HEK293 (cell line): ENCODE measurements at regions not wholly inside any gene's neighbourhood (a gene's known extent, or its start where the extent isn't known, plus 50 kb on each side); places are given as distances from the start of the nearest gene placed in this dataset.
A peak's percentile ranks its signal among the peaks of the same experiment; 100 is the strongest.

Source experiments
- CTCF ChIA-PET: fragments of 350-600 bp; formaldehyde crosslinking; extraction: SDS; loops from one replicate; lab custom pipeline; 2021; ENCODE audit warnings: antibody characterized with exemption; lab: Yijun Ruan, JAX
- POLR2A ChIA-PET: fragments of 300-600 bp; formaldehyde crosslinking; extraction: SDS; loops from one replicate; lab custom pipeline; 2020; ENCODE audit warnings: antibody characterized with exemption, inconsistent platforms; lab: Yijun Ruan, JAX
- H3K27ac ChIP-seq: fragments of 200-500 bp; sonication (Bioruptor generic); 2 replicates; pipeline ENCODE4 v1.5.1; 2014; ENCODE audit warnings: low read depth, low read length, control low read depth, inconsistent platforms; ENCODE audit errors: extremely low read depth
- H3K36me3 ChIP-seq, 2 experiments: fragments of 200-500 bp in 1 of 2; sonication (Bioruptor generic) in 1 of 2; 1 replicate in 1 of 2; 2 replicates in 1 of 2; pipeline ENCODE4 v1.5.1; 2014 to 2017; ENCODE audit warnings: inconsistent platforms in 2 of 2, low read length in 2 of 2; ENCODE audit not compliant: control insufficient read depth in 2 of 2, insufficient read depth in 1 of 2
- H3K4me1 ChIP-seq: fragments of 200-500 bp; sonication (Bioruptor generic); 2 replicates; pipeline ENCODE4 v1.5.1; 2014; ENCODE audit warnings: mild to moderate bottlenecking, low read length, inconsistent platforms; ENCODE audit not compliant: control insufficient read depth, insufficient read depth
- H3K4me3 ChIP-seq: 2 replicates; pipeline ENCODE4 v1.5.1; 2011; ENCODE audit warnings: low read depth, mild to moderate bottlenecking, control low read depth, low read length, moderate library complexity
- H3K9me3 ChIP-seq: fragments of 200-500 bp; sonication (Bioruptor generic); 2 replicates; pipeline ENCODE4 v1.5.1; 2014; ENCODE audit warnings: low read depth, low read length, inconsistent platforms; ENCODE audit not compliant: control insufficient read depth, insufficient read depth
- GLI4 ChIP-seq: fragments of 450-650 bp; formaldehyde crosslinking; IDR thresholded peaks from 2 replicates; pipeline ENCODE4 v1.5.1; 2016; ENCODE audit warnings: missing biosample characterization, missing genetic modification characterization
- OVOL3 ChIP-seq: fragments of 450-650 bp; formaldehyde crosslinking; IDR thresholded peaks from 2 replicates; pipeline ENCODE4 v1.5.1; 2016; ENCODE audit warnings: missing biosample characterization, missing genetic modification characterization
- ZFHX2 ChIP-seq: fragments of 450-650 bp; formaldehyde crosslinking; conservative IDR thresholded peaks from 2 replicates; pipeline ENCODE4 v1.5.1; 2016; ENCODE audit warnings: missing biosample characterization, missing genetic modification characterization
- ZFP37 ChIP-seq: fragments of 450-650 bp; formaldehyde crosslinking; IDR thresholded peaks from 2 replicates; pipeline ENCODE4 v1.5.1; 2016; ENCODE audit warnings: missing biosample characterization, missing genetic modification characterization
- ZFP41 ChIP-seq: fragments of 450-650 bp; formaldehyde crosslinking; IDR thresholded peaks from 2 replicates; pipeline ENCODE4 v1.5.1; 2016; ENCODE audit warnings: missing biosample characterization, missing genetic modification characterization, borderline replicate concordance
- ZNF112 ChIP-seq: fragments of 450-650 bp; formaldehyde crosslinking; IDR thresholded peaks from 2 replicates; pipeline ENCODE4 v1.5.0; 2017; ENCODE audit warnings: missing biosample characterization, missing genetic modification characterization
- ZNF132 ChIP-seq: fragments of 450-650 bp; formaldehyde crosslinking; IDR thresholded peaks from 2 replicates; pipeline ENCODE4 v1.5.1; 2017; ENCODE audit warnings: missing biosample characterization, missing genetic modification characterization, borderline replicate concordance
- ZNF138 ChIP-seq: fragments of 450-650 bp; formaldehyde crosslinking; IDR thresholded peaks from 2 replicates; pipeline ENCODE4 v1.5.1; 2016; ENCODE audit warnings: missing biosample characterization, missing genetic modification characterization, borderline replicate concordance
- ZNF626 ChIP-seq: fragments of 450-650 bp; sonication (Bioruptor Pico); formaldehyde crosslinking; IDR thresholded peaks from 2 replicates; pipeline ENCODE4 v1.5.1; 2018; ENCODE audit warnings: missing biosample characterization, missing genetic modification characterization, inconsistent platforms
- ZNF677 ChIP-seq: fragments of 450-650 bp; IDR thresholded peaks from 2 replicates; pipeline ENCODE4 v1.5.0; 2018; ENCODE audit warnings: missing biosample characterization, mild to moderate bottlenecking, missing genetic modification characterization, moderate library complexity
- ZNF747 ChIP-seq: fragments of 450-650 bp; formaldehyde crosslinking; IDR thresholded peaks from 2 replicates; pipeline ENCODE4 v1.5.1; 2016; ENCODE audit warnings: missing biosample characterization, missing genetic modification characterization
- ZNF830 ChIP-seq: fragments of 450-650 bp; IDR thresholded peaks from 2 replicates; pipeline ENCODE4 v1.5.0; 2018; ENCODE audit warnings: missing biosample characterization, missing genetic modification characterization, low read depth, mild to moderate bottlenecking, moderate library complexity
- ZSCAN23 ChIP-seq: fragments of 450-650 bp; formaldehyde crosslinking; IDR thresholded peaks from 2 replicates; pipeline ENCODE4 v1.5.1; 2016; ENCODE audit warnings: missing biosample characterization, missing genetic modification characterization
- TF ChIP-seq, protein P1 (sequence below): fragments of 450-650 bp; formaldehyde crosslinking; IDR thresholded peaks from 2 replicates; pipeline ENCODE4 v1.5.1; 2017; ENCODE audit warnings: missing biosample characterization, missing genetic modification characterization
- TF ChIP-seq, protein P2 (sequence below): fragments of 450-650 bp; formaldehyde crosslinking; IDR thresholded peaks from 2 replicates; pipeline ENCODE4 v1.5.1; 2016; ENCODE audit warnings: missing biosample characterization, missing genetic modification characterization
- TF ChIP-seq, protein P3 (sequence below): fragments of 450-650 bp; formaldehyde crosslinking; IDR thresholded peaks from 2 replicates; pipeline ENCODE4 v1.5.1; 2017; ENCODE audit warnings: missing biosample characterization, missing genetic modification characterization
- TF ChIP-seq, protein P4 (sequence below): fragments of 450-650 bp; formaldehyde crosslinking; IDR thresholded peaks from 2 replicates; pipeline ENCODE4 v1.5.1; 2016; ENCODE audit warnings: missing biosample characterization, missing genetic modification characterization
- TF ChIP-seq, protein P5 (sequence below): fragments of 450-650 bp; formaldehyde crosslinking; IDR thresholded peaks from 2 replicates; pipeline ENCODE4 v1.5.1; 2016; ENCODE audit warnings: missing biosample characterization, missing genetic modification characterization, low read depth

DNA sequence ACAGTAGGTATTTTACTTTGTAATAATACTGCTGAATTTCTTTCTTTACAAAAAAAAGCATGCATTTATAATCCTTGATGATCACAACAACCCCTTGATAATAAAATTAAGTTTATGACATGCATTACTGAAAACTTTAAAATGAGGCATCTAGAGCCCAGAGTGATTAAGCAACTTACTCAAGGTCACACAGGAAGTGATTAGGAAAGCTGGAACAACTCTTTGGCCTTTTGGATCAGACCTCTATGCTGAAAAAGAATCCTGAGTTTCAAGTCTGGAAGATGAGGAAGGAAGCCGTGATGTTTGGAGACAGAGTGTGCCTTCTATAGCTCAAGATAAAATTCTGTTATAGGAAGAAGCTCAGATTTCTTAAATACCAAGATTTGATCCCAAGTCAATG lies 105.0 kb upstream of the ATP8B1 start:
- TF ChIP-seq OVOL3: no peak
- TF ChIP-seq GLI4: no peak
- TF ChIP-seq, protein P1, sequence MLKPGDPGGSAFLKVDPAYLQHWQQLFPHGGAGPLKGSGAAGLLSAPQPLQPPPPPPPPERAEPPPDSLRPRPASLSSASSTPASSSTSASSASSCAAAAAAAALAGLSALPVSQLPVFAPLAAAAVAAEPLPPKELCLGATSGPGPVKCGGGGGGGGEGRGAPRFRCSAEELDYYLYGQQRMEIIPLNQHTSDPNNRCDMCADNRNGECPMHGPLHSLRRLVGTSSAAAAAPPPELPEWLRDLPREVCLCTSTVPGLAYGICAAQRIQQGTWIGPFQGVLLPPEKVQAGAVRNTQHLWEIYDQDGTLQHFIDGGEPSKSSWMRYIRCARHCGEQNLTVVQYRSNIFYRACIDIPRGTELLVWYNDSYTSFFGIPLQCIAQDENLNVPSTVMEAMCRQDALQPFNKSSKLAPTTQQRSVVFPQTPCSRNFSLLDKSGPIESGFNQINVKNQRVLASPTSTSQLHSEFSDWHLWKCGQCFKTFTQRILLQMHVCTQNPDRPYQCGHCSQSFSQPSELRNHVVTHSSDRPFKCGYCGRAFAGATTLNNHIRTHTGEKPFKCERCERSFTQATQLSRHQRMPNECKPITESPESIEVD (tag by site-specific recombination): no peak
- POLR2A ChIA-PET: no interaction called here
- H3K27ac ChIP-seq: no peak overlapping the region
- no peak overlapping the region for H3K4me3 ChIP-seq
- CTCF ChIA-PET: interaction anchor here (1.0 to 1.6 kb wide), 5 partner anchors 10 to 228 kb away, joined by 3 to 9 read pairs (median 4); no protein-coding TSS in a partner anchor
- no peaks in the 10 kb centered on the region for H3K4me1 ChIP-seq
- no peaks in the 10 kb centered on the region for H3K36me3 ChIP-seq
- no peaks in the 10 kb centered on the region for H3K9me3 ChIP-seq

DNA sequence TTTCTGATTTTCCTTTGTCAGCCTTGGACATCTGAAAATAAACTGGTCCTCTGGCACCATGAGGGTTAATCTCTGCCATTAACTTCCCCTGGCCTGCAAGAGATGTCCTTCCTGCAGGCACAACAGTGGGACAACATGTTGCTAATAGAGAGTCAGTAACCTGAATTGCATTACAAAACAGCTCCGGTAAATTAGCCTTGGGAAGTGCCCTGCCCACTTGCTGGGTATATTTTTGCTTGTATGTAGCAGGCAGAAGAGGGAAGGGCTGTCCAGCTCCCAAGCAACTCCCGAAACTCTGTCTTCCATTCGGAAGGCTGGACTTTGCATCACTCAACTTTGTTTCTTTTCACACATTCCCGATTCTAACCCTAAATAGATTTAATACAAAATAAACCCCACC lies 104.4 kb upstream of the ATP8B1 start:
- no peak overlapping the region for H3K27ac ChIP-seq
- H3K4me3 ChIP-seq: no peak overlapping the region
- TF ChIP-seq, protein P2, sequence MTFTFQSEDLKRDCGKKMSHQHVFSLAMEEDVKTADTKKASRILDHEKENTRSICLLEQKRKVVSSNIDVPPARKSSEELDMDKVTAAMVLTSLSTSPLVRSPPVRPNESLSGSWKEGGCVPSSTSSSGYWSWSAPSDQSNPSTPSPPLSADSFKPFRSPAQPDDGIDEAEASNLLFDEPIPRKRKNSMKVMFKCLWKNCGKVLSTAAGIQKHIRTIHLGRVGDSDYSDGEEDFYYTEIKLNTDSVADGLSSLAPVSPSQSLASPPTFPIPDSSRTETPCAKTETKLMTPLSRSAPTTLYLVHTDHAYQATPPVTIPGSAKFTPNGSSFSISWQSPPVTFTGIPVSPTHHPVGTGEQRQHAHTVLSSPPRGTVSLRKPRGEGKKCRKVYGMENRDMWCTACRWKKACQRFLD (tag by site-specific recombination): no peak
- TF ChIP-seq ZNF830 (tag by site-specific recombination) (no peak), ZNF138 (tag by site-specific recombination) (no peak), ZFP41 (tag by site-specific recombination) (no peak), ZNF747 (tag by site-specific recombination) (no peak), ZSCAN23 (tag by site-specific recombination) (no peak), ZNF112 (tag by site-specific recombination) (no peak), ZNF677 (tag by site-specific recombination) (no peak)
- TF ChIP-seq, protein P3, sequence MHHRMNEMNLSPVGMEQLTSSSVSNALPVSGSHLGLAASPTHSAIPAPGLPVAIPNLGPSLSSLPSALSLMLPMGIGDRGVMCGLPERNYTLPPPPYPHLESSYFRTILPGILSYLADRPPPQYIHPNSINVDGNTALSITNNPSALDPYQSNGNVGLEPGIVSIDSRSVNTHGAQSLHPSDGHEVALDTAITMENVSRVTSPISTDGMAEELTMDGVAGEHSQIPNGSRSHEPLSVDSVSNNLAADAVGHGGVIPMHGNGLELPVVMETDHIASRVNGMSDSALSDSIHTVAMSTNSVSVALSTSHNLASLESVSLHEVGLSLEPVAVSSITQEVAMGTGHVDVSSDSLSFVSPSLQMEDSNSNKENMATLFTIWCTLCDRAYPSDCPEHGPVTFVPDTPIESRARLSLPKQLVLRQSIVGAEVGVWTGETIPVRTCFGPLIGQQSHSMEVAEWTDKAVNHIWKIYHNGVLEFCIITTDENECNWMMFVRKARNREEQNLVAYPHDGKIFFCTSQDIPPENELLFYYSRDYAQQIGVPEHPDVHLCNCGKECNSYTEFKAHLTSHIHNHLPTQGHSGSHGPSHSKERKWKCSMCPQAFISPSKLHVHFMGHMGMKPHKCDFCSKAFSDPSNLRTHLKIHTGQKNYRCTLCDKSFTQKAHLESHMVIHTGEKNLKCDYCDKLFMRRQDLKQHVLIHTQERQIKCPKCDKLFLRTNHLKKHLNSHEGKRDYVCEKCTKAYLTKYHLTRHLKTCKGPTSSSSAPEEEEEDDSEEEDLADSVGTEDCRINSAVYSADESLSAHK (tag by site-specific recombination): no peak
- TF ChIP-seq, protein P4, sequence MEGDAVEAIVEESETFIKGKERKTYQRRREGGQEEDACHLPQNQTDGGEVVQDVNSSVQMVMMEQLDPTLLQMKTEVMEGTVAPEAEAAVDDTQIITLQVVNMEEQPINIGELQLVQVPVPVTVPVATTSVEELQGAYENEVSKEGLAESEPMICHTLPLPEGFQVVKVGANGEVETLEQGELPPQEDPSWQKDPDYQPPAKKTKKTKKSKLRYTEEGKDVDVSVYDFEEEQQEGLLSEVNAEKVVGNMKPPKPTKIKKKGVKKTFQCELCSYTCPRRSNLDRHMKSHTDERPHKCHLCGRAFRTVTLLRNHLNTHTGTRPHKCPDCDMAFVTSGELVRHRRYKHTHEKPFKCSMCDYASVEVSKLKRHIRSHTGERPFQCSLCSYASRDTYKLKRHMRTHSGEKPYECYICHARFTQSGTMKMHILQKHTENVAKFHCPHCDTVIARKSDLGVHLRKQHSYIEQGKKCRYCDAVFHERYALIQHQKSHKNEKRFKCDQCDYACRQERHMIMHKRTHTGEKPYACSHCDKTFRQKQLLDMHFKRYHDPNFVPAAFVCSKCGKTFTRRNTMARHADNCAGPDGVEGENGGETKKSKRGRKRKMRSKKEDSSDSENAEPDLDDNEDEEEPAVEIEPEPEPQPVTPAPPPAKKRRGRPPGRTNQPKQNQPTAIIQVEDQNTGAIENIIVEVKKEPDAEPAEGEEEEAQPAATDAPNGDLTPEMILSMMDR (tag by site-specific recombination): no peak
- ChIA-PET CTCF (interaction anchor here (1.0 to 1.6 kb wide), 4 partner anchors 9 to 52 kb away, joined by 3 to 9 read pairs (median 4); no protein-coding TSS in a partner anchor), POLR2A (no interaction called here)
- H3K36me3 ChIP-seq: no peaks in the 10 kb centered on the region
- H3K9me3 ChIP-seq: no peaks in the 10 kb centered on the region
- no peaks in the 10 kb centered on the region for H3K4me1 ChIP-seq

DNA sequence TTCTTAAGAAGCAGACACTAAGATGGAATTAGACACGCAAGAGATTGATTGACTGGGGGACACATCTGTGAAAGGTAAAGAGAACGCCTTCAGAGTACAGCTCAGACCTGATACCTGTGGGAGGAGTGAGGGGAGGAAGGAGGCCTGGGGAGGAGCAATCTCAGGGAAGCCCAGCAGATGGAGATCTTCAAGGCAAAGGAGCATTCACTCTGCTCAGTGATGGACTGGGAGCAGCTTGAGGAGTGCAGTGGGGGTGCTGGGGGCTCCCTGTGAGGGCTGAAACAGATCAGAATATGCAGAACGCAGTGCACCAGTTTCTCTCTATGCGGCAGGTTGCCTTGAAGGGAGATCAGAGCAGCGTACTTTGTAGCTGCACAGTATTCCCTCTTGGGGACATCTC lies 103.7 kb upstream of the ATP8B1 start:
- ChIA-PET CTCF (interaction anchor here (1.0 to 1.2 kb wide), 2 partner anchors 8 to 280 kb away, joined by 3 read pairs; no protein-coding TSS in a partner anchor), POLR2A (no interaction called here)
- Histone ChIP-seq H3K9me3 (no peaks in the 10 kb centered on the region), H3K36me3 (no peaks in the 10 kb centered on the region), H3K27ac (no peak overlapping the region), H3K4me3 (no peak overlapping the region), H3K4me1 (no peaks in the 10 kb centered on the region)
- TF ChIP-seq ZNF132 (tag by site-specific recombination): no peak
- no peak for TF ChIP-seq ZFP37 (tag by site-specific recombination)
- TF ChIP-seq, protein P4 (tag by site-specific recombination): peak; percentile 42; the same call in 1 of the 2 replicates
- TF ChIP-seq ZNF747 (tag by site-specific recombination): no peak
- 0 out of 2 replicates have a peak, but pooled peaks have one; percentile 15 for TF ChIP-seq ZFHX2
- no peak for TF ChIP-seq ZNF626 (tag by site-specific recombination)
- TF ChIP-seq, protein P5, sequence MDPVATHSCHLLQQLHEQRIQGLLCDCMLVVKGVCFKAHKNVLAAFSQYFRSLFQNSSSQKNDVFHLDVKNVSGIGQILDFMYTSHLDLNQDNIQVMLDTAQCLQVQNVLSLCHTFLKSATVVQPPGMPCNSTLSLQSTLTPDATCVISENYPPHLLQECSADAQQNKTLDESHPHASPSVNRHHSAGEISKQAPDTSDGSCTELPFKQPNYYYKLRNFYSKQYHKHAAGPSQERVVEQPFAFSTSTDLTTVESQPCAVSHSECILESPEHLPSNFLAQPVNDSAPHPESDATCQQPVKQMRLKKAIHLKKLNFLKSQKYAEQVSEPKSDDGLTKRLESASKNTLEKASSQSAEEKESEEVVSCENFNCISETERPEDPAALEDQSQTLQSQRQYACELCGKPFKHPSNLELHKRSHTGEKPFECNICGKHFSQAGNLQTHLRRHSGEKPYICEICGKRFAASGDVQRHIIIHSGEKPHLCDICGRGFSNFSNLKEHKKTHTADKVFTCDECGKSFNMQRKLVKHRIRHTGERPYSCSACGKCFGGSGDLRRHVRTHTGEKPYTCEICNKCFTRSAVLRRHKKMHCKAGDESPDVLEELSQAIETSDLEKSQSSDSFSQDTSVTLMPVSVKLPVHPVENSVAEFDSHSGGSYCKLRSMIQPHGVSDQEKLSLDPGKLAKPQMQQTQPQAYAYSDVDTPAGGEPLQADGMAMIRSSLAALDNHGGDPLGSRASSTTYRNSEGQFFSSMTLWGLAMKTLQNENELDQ (tag by site-specific recombination): no peak
